ENCODE measurements at regions not wholly inside any gene's neighbourhood (a gene's known extent, or its start where the extent isn't known, plus 50 kb on each side); places are given as distances from the start of the nearest gene placed in this dataset.

- DNase-seq (ENCODE audit: low spot score), result no peak
These were observed 89.6 kb upstream of the RAP2B start for GRCh38 chr3:153072382-153072781.

GRCh38 chr3:153072856-153073255 is 89.2 kb upstream of the RAP2B start:
- no peak for DNase-seq (ENCODE audit: low spot score)

GRCh38 chr3:153073636-153074035 is 88.4 kb upstream of the RAP2B start:
- no peak for DNase-seq (ENCODE audit: low spot score)

- DNase-seq (ENCODE audit: low spot score), result no peak
These were observed 83.2 kb upstream of the RAP2B start for GRCh38 chr3:153078826-153079225.

- DNase-seq (ENCODE audit: low spot score), result no peak
These were observed 82.6 kb upstream of the RAP2B start for GRCh38 chr3:153079386-153079785.

DNA sequence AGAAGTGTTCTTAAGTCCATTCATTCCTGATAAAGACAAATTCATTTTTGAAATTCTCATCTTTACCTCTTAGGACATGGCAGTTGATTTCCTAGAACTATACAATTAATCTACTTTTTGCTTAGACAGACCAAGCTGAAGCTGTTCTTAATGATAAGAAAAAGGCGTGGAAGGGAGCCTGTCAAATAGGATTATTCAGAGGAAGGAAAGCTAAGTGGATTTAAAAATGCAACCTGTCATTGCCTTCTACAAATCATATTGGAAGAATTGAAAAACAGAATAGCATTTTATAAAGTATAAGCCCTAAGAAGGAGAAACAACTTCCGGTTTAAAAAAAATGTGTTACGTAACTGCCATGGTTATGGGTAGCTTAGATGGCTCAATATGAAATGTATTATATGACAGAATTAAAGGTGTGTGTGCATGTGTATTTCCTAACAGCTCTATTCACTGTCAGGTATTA is 81.2 kb upstream of the RAP2B start:
- DNase-seq (ENCODE audit: low spot score), result no peak

- DNase-seq (ENCODE audit: low spot score), result no peak
These were observed 77.6 kb upstream of the RAP2B start for GRCh38 chr3:153084431-153084830.

DNA sequence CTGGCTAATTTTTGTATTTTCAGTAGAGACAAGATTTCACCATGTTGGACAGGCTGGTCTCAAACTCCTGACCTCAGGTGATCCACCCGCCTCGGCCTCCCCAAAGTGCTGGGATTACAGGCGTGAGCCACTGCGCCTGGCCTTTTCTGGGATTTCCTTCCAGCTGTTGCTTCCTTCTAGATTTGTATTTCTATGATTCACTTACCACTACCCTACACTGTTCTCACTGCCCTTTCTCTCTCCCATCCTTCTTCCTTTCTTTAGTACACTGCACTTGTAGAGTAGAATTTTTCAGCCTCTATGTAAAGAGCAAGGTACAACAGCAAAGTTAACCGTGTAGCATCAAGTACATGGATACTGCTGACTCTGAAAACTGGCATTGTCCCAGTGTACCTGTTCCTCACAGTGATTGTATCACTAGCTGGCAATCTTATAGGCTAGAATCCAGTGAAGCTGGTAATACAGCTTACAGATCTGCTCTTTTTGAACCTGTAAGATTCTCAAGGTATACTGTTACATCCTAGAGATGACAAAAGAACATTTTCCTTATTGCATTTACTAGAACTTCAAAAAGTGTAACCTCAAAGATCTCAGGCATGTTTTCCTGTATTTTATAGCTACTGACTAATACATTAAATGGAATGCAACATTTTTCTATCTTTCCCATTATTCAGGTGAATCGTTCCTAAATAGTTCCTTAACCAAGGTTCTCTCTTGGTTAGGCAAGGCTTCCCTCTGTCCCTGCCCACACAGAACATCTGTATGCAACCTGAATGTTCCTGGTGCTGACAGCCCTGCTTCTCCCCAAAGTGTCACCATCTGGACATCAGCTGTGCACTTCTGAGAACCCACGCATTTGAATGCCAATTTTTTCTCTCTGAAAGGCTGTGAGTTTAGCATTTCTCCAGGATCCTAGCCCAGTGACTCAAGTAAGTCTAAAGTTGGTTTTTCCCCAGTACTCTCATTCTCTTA is 74.1 kb upstream of the RAP2B start:
- DNase-seq (ENCODE audit: low spot score), result no peak

- no peak for DNase-seq (ENCODE audit: low spot score)
These were observed 72.4 kb upstream of the RAP2B start for GRCh38 chr3:153089620-153090019.

DNA sequence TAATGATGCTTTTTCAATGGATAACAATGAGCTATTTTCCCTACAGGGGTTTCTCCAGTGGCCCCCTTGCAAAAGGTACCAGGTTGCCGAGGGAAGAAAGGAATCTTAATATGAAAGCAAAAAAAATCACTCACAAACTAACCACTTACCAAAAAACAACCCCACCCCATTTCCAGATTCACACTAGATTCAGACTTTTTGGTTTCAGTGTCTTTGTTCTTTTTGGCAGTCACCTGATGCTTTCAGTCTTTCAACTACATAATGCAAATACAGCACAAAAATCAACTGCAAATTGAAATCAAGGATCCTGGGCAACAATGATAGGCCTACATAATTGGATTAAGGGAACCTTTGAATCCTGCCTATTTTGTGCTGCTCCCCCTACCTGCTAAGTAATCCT is 71.1 kb upstream of the RAP2B start:
- no peak for DNase-seq (ENCODE audit: low spot score)

GRCh38 chr3:153093629-153094028 is 68.4 kb upstream of the RAP2B start:
- no peak for DNase-seq (ENCODE audit: low spot score)

DNA sequence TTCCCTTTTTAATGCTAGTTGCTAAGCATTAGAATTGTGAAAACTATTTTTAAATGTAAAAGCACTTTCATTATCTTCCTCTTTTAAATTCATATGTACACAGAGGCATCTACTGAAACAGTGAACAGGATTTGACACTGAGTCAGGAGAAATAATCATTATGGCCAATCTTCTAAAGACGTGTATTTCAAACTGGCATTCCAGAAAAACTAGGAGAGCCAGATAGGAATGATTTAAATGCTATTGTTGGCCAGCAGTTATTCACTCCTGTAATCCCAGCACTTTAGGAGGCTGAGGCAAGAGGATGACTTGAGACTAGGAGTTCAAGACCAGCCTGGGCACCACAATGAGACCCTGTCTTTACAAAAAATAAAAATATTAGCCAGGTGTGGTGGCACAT is 67.6 kb upstream of the RAP2B start:
- no peak for DNase-seq (ENCODE audit: low spot score)

DNA sequence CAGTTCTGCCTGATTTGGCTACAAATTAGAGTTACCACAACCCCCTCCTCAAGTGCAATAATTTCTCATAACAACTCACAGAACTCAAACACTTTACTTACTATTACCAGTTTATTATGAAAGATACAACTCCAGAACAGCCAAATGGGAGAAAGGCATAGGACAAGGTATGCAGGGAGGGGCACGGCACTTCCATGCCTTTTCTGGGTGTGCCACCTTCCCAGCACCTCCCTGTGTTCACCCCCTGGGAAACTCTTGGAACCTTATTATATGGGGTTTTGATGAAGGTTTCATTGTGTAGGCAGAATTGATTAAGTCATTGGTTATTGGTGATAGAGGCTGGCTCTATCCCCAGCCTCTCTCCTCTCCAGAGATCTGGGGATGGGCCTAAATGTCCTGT is 66.6 kb upstream of the RAP2B start:
- DNase-seq (ENCODE audit: low spot score), result no peak

DNA sequence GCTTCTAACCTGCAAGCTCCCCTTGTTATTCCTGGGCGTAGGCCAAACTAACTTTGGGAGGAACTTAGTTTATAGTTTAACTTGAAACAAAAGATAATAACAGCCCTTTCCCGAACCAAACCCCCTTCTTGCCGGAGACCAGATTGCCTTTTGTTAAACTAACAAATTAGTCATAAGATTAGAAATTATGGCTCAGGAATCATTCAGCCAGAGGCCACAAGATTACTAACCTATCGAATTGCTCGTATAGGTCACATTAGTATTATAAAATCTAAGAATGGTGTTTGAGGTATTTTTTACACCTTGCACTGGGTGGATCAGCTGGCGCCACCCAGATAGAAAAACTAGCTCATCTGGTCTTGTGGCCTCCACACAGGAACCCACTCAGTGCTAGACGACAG is 65.3 kb upstream of the RAP2B start:
- no peak for DNase-seq (ENCODE audit: low spot score)

DNA sequence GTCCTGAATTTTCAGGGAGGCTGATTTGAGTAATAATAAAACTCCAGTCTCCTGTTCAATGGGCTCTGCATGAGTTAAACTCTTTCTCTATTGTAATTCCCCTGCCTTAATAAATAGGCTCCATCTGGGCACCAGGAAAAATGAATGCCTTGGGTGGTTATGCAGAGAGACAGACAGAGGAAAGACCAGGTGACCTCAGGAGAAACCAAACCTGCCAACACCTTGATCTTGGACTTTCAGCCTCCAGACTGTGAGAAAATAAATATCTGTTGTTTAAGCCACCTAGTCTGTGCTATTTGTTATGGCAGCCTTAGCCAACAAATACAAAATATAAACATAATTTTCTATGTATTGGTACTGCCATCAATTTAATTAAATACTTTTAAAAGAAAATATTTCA is 64.8 kb upstream of the RAP2B start:
- DNase-seq (ENCODE audit: low spot score), result no peak

GRCh38 chr3:153099131-153099530 is 62.9 kb upstream of the RAP2B start:
- no peak for DNase-seq (ENCODE audit: low spot score)

DNA sequence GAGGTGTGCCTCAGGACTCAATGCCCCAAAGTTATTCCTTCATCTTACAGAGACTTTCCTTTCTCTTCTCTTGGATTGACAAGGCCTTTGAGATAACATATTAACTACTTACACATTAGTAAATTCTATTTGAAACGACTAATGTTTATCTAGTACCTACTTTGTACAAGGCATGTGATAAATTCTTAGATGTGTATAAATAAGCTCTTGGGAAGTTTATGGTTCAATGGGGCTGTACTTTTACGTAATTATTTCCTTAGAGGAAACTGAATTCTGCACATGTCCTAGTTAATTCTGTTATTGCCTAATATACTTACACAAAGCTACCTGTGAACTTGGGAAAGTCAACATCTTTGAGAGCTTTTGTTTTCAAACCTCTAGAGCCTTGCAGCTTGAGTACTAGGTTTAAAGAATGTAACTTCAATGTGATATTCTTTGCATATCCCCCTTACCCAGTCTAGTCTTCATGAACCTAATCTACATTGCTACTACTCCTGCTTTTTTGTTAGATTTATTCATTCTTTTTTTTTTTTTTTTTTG is 58.5 kb upstream of the RAP2B start:
- no peak for DNase-seq (ENCODE audit: low spot score)

DNA sequence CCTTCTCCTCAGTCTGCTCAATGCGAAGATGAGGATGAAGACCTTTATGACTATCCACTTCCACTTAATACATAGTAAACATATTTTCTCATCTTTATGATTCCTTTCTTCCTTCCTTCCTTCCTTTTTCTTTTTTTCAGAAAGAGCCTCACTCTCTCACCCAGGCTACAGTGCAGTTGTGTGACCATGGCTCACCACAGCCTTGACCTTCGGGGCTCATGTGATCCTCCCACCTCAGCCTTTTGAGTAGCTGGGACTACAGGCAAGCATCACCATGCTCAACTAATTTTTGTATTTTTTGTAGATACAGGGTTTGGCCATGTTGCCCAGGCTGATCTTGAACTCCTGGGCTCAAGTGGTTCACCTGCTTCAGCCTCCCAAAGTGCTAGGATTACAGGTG is 52.0 kb upstream of the RAP2B start:
- no peak for DNase-seq (ENCODE audit: low spot score)

DNA sequence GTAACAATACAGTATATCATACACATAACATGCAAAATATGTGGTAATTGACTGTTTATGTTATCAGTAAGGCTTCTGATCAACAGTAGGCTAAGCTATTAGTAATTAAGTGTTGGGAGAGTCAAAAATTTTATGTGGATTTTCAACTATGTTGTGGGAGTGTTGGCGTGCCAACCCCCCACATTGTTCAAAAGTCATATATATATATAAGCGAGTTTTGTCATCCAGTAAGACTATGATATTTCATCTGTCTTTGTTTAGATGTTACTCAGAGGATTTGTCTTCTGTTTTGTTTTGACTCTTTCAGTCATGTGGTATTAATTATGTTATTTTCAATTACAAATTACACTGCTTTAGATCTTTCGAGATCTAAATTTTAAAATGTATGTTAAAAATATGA is 51.0 kb upstream of the RAP2B start:
- no peak for DNase-seq (ENCODE audit: low spot score)

All from NAMALWA (cell line).